ENCODE measurements at regions not wholly inside any gene's neighbourhood (a gene's known extent, or its start where the extent isn't known, plus 50 kb on each side); places are given as distances from the start of the nearest gene placed in this dataset.
"Not testable (repeated sequence)": the region's sequence is repeated elsewhere in the genome, so short reads cannot be mapped to it uniquely, and the experiment has no call there.

GRCh38 chr11:16605389-16605893, 133.0 kb upstream of the C11orf58 start:
- DNase-seq: peak; percentile 69

- DNase-seq: peak; percentile 69
Observed at GRCh38 chr11:16604794-16605388, 133.6 kb upstream of the C11orf58 start.

DNA sequence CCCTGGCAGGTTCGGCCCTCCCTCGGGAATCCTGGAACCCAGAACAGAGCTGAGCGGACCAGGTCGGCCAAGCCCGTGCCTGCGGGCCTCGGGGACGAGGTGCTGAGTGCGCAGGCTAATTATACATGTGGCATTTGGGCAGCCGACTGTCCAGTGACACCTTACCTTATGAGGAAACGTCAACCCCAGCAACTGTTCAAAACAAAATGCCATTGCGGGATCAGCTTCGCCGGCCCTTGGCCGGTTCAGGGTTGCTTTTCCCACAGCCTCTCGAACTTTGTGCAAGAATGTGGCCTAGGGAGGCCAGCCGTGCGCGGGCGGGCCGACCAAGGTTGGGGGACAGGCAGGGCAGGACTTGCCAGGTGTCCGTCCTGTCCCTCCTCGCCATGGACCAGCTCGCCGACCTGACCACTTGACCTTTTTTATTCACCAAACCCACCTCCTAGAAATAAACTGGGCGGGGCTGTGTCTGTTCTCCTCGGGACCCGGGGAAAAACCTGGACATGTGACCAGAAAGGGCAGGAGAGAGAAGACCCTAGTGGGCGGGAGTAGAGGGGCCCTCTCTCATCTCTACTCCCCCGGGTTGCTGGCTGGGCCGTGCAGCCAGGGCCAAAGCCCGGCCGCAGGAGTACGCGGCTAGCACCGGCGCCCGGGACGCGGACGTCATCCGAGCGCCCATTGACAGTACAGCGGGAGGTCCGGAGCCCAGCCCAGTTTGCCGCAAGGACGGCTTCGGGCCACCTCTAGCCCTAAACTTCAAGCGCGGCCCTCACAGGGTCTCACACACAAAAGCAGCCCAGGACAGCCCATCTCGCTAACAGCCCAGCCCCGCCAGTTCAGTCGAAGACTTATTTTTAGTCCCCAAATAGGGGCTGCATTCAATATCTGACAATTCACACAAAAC, 134.3 kb upstream of the C11orf58 start:
- DNase-seq: peak; percentile 64

GRCh38 chr11:16603245-16603644, 135.2 kb upstream of the C11orf58 start:
- peak; percentile 67 for DNase-seq

DNA sequence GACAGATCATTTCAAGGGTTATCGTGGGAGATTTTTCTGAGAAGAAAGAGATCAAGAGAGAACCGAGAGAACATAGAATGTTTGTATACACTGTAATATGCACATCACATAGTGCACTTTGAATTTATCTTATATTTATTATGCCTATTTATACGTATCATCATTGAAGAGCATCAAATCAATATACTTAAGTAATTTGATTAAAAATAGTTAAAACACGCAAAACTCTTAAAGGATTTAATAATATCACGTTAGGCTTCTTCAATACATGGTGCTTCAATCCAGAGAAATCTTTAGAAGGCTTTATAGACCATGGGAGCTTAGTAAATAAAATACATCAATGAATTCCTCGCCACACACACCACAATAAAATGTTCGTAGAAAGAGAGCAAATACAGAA, 139.5 kb upstream of the C11orf58 start:
- DNase-seq: no peak

- DNase-seq: no peak
Observed at GRCh38 chr11:16598032-16598431, 140.4 kb upstream of the C11orf58 start.

DNA sequence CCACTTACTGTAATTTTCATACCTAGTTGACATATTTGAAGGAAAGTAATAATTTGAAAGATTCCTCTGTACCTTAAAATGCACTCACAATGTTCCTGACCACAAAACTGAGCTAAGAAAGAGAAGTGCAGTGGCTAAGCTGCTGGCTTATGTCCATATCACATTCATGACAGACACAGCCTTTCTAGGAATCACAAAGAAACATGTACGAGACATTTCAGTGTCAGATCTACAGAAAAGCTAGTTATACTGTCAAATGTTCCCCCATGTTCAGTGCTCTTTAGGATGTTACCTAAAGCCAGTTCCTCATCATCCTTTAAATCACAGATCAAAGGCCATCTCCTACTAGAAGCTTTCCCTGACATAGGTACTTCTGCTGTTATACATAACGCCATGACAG, 142.2 kb upstream of the C11orf58 start:
- no peak for DNase-seq

DNA sequence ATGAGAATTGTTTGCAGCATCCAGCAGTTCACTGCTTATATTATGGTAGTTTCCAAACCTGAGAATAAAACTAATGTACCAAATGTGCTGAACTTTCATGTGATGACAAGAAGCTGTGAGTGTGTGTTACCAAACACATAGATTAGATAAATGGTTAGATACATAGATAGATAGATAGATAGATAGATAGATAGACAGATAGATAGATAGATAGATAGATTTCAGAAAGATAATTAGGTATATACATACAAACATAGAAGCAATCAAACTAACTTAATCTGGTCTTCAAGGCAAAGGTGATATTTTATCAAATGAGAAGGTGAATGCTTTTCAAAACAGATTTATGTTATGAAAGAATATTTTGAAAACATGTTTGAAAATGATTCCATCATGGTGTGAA, 147.3 kb upstream of the C11orf58 start:
- no peak for DNase-seq

- DNase-seq: no peak
Observed at GRCh38 chr11:16587670-16588069, 150.8 kb upstream of the C11orf58 start.

DNA sequence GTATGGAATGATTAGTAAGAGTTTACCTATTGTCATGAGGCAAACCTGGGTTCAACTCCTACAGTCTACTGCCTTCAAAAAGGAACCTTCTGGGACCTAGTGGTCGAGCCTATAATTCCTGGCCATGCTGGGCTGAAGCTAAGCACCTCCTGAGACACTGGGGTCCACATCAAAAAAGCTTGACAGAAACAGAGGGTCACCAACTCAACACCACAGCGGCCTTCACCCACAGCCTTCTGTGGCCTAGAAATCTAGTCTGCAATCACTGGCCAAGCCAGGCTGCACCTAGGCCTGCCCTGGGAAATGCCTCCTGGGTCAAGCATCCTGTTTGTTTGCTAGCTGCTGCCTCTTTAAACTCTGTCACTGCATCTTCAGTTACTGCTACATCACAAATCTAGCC, 153.9 kb upstream of the C11orf58 start:
- DNase-seq: no peak

GRCh38 chr11:16581078-16581477, 157.4 kb upstream of the C11orf58 start:
- DNase-seq: not testable (repeated sequence)

GRCh38 chr11:16577490-16577889, 161.0 kb upstream of the C11orf58 start:
- no peak for DNase-seq

DNA sequence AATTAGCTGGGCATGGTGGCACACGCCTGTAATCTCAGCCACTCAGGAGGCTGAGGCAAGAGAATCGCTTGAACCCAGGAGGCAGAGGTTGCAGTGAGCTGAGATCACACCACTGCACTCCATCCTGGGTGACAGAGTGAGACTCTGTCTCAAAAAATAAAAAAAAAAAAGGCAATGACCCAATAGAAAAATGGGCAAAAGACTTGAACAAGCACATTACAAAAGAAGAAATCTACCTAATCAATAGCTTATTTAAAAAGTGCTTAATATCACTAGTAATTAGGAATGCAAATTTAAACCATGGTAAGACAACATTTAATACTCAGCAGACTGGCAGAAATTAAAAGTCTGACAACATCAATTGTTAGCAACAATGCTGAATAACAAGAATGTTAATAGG, 163.6 kb upstream of the C11orf58 start:
- DNase-seq: not testable (repeated sequence)

GRCh38 chr11:16572945-16573344, 165.5 kb upstream of the C11orf58 start:
- DNase-seq: no peak

- no peak for DNase-seq
Observed at GRCh38 chr11:16561150-16561549, 177.3 kb upstream of the C11orf58 start.

- no peak for DNase-seq
Observed at GRCh38 chr11:16558494-16558893, 180.0 kb upstream of the C11orf58 start.

- no peak for DNase-seq
Observed at GRCh38 chr11:16555956-16556355, 182.5 kb upstream of the C11orf58 start.

- no peak for DNase-seq
Observed at GRCh38 chr11:16554361-16554760, 184.1 kb upstream of the C11orf58 start.

- DNase-seq: no peak
Observed at GRCh38 chr11:16547879-16548278, 190.6 kb upstream of the C11orf58 start.

GRCh38 chr11:16543642-16544041, 187.3 kb upstream of the SOX6 start:
- DNase-seq: no peak

- DNase-seq: no peak
Observed at GRCh38 chr11:16542353-16542752, 186.0 kb upstream of the SOX6 start.

DNA sequence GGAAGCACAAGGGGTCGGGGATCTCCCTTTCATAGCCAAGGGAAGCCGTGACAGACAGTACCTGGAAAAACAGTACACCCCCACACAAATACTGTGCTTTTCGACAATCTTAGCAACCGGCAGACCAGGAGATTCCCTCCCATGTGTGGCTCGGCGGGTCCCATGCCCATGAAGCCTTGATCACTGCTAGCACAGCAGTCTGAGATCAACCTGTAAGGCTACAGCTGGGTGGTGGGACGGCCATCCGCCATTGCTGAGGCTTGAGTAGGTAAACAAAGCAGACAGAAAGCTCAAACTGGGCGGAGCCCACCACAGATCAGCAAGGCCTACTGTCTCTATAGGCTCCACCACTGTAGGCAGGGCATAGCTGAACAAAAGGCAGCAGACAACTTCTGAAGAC, 180.2 kb upstream of the SOX6 start:
- DNase-seq: no peak

DNA sequence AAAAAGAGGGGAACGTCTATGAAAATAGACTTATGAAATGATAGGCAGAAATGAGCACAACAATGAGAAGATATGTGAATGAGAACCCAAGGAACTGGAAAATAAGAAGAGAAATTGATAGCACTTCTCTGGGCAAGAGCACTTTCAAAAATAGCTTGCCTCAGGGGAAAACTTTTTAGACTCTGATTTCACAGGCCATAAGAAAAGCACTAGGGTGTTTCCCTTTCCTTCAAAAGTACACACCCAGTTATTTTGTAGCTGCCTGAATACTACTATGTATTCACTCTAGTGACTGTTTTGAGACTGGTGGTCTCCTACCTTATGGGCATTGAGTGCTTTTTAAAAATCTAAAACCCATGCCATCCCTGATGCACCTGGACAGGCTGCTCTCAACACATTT, 172.3 kb upstream of the SOX6 start:
- DNase-seq: no peak

DNA sequence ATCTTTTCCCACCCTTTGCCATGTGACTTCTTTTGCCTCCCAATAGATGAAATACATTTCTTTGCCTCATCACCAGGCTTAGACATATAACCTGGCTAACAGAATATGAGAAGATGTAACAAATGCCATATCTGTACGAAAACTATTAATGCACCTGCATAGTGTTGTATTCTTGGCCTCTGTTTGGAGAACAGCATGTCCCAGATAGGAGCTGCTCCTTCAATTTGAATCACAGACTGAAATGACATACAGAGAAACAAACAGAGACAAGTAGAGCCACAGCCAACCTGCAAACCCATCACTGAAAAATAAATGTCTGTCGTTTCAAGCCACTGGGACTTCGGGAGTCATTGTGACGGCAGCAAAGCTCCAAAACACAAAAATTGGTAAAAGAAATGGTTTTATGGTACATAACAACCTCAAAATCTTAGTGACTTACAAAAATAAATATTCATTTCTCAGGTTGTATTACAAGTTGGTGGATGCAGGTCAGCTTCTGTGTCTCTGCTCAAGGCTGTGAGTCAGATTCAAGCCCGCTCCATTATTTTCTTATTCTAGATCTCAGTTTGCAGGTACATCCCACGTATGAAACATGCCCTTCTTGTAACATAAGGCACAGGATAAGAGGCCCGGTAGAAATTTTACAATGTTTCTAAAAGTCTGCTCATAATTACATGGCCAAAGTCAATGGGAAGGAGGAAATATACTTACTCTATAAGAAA, 171.3 kb upstream of the SOX6 start:
- DNase-seq: no peak
